NT2/D1 (cell line): ENCODE measurements at regions not wholly inside any gene's neighbourhood (a gene's known extent, or its start where the extent isn't known, plus 50 kb on each side); places are given as distances from the start of the nearest gene placed in this dataset.
"Not testable (repeated sequence)": the region's sequence is repeated elsewhere in the genome, so short reads cannot be mapped to it uniquely, and the experiment has no call there.

Experiments used
- DNase-seq: peaks from one replicate; pipeline ENCODE4 v3.0.0-alpha.2; 2011; ENCODE audit warnings: low read depth, low spot score
- H3K27me3 ChIP-seq: 2 replicates; pipeline ENCODE4 v1.6.0; 2011; ENCODE audit warnings: mild to moderate bottlenecking; ENCODE audit not compliant: insufficient read length, insufficient read depth
- H3K36me3 ChIP-seq: 2 replicates; pipeline ENCODE4 v1.6.1; 2011; ENCODE audit warnings: mild to moderate bottlenecking, low read length, mixed read lengths; ENCODE audit not compliant: insufficient read depth, insufficient read length
- H3K4me1 ChIP-seq: 2 replicates; pipeline ENCODE4 v1.5.1; 2011; ENCODE audit not compliant: insufficient read depth, insufficient read length
- H3K4me3 ChIP-seq: 2 replicates; pipeline ENCODE4 v1.5.1; 2011; ENCODE audit warnings: low read depth; ENCODE audit not compliant: insufficient read length
- H3K9ac ChIP-seq: 2 replicates; pipeline ENCODE4 v1.6.0; 2011; ENCODE audit warnings: low read depth; ENCODE audit not compliant: insufficient read length
- H3K9me3 ChIP-seq: 2 replicates; pipeline ENCODE4 v1.5.1; 2011; ENCODE audit warnings: mild to moderate bottlenecking, low read length; ENCODE audit not compliant: insufficient read depth
- SUZ12 ChIP-seq: IDR thresholded peaks from 2 replicates; pipeline ENCODE4 v1.6.1; 2011; ENCODE audit not compliant: insufficient read length, insufficient read depth; ENCODE audit errors: extremely low read depth
- YY1 ChIP-seq: IDR thresholded peaks from 2 replicates; pipeline ENCODE4 v1.6.1; 2011; ENCODE audit not compliant: insufficient read length, insufficient read depth
- ZNF274 ChIP-seq: IDR thresholded peaks from 2 replicates; pipeline ENCODE4 v1.6.1; 2011; ENCODE audit warnings: mild to moderate bottlenecking, low read depth, low read length

DNA sequence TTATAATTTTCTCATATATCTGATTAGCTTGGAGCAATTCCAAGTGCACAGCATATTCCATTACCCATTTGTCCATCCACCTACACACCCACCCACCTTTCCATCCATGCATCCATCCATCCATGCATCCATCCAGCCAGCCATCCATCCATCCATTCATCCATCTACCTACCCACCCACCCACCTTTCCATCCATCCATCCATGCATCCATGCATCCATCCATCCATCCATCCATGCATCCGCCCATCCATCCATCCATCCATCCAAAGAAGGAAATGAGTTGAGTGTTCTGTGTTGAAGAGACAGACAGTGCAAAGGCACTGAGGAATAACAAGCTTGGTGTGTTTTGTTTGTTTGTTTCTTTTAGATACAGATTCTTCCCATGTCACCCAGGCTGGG is 78.7 kb upstream of the FAM20A start:
- H3K27me3 ChIP-seq = no peaks in the 10 kb centered on the region
- no peaks in the 10 kb centered on the region for H3K4me1 ChIP-seq
- no peaks in the 10 kb centered on the region for H3K36me3 ChIP-seq
- DNase-seq = no peak
- TF ChIP-seq SUZ12 (no peak), YY1 (no peak), ZNF274 (no peak)
- H3K9me3 ChIP-seq = no peaks in the 10 kb centered on the region
- no peak overlapping the region for H3K9ac ChIP-seq
- no peak overlapping the region for H3K4me3 ChIP-seq

DNA sequence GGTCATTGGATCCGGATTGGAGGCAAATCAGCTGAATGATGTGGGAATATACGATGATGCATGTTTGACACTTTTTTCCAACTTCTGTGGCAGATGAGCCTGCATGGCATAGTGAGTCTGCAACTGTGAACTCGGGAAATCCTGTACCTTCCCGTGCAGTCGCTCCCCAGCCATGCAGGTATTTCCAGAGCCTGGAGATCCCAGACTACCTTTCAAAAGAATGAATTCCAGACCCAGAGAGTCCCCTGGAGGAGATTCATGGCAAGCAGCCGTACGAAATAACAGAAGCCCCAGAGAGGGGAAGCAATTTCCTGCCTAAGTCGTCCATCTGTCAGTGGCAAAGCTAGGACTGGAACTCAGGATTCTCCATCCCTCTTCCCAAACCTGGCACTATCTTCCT is 75.7 kb upstream of the FAM20A start:
- H3K27me3 ChIP-seq = no peaks in the 10 kb centered on the region
- no peak for DNase-seq

GRCh38 chr17:68675723-68676122 is 74.6 kb upstream of the FAM20A start:
- no peak for TF ChIP-seq SUZ12
- H3K27me3 ChIP-seq = no peaks in the 10 kb centered on the region

More for the DNA sequence above, 75.7 kb upstream of the FAM20A start:
- H3K9me3 ChIP-seq = no peaks in the 10 kb centered on the region
- TF ChIP-seq YY1 (no peak), SUZ12 (no peak), ZNF274 (no peak)
- H3K4me3 ChIP-seq = no peak overlapping the region
- no peaks in the 10 kb centered on the region for H3K36me3 ChIP-seq
- H3K4me1 ChIP-seq = no peaks in the 10 kb centered on the region
- H3K9ac ChIP-seq = no peak overlapping the region

DNA sequence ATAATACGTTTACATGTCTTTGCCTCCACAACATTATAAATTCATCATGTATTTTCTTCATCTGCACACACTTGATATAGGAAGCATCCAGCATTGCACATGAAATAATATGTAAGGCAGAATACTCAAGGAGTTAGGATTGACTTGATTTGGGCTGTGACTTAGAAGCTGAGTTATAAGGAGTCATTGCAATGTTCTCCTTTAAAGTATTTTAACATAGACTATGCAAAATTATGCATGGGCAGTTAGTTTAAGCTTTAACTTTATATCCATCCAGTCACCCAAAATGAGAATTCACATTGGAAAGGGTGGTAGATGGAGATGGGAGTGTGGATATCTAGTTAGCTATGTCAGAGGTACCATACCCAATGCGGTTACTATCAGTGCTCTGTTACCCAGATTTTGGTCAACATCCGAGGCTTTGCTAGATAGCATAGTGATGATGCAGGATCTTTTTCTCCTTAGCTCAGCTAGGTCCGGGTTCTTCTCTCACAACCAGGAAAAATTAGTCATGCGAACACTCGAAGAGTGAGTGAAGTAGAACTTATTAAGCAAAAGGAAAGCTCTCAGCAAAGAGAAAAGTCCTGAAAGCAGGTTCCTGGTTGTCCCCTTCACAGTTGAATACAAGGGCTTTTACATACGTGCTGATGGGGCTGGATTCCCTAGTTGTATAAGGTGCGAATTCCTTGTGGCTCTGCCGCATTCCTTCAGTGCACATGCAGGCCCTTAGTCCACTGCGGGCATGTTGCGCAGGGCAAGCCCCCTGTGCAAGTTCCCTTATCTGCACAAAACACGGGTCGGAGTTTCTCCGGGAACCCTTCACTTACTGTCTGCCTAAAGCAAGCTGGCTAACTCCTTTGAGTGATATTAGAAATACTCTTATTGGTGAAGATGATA is 73.1 kb upstream of the FAM20A start:
- DNase-seq = no peak
- Histone ChIP-seq H3K9me3 (no peaks in the 10 kb centered on the region), H3K27me3 (no peaks in the 10 kb centered on the region), H3K9ac (no peak overlapping the region), H3K4me1 (no peaks in the 10 kb centered on the region), H3K36me3 (no peaks in the 10 kb centered on the region), H3K4me3 (no peak overlapping the region)
- TF ChIP-seq SUZ12 = no peak
- TF ChIP-seq YY1 = no peak
- TF ChIP-seq ZNF274 = no peak

More at GRCh38 chr17:68675723-68676122, 74.6 kb upstream of the FAM20A start:
- H3K36me3 ChIP-seq = no peaks in the 10 kb centered on the region
- no peaks in the 10 kb centered on the region for H3K4me1 ChIP-seq
- DNase-seq = no peak
- no peak overlapping the region for H3K4me3 ChIP-seq
- H3K9me3 ChIP-seq = no peaks in the 10 kb centered on the region
- no peak overlapping the region for H3K9ac ChIP-seq

DNA sequence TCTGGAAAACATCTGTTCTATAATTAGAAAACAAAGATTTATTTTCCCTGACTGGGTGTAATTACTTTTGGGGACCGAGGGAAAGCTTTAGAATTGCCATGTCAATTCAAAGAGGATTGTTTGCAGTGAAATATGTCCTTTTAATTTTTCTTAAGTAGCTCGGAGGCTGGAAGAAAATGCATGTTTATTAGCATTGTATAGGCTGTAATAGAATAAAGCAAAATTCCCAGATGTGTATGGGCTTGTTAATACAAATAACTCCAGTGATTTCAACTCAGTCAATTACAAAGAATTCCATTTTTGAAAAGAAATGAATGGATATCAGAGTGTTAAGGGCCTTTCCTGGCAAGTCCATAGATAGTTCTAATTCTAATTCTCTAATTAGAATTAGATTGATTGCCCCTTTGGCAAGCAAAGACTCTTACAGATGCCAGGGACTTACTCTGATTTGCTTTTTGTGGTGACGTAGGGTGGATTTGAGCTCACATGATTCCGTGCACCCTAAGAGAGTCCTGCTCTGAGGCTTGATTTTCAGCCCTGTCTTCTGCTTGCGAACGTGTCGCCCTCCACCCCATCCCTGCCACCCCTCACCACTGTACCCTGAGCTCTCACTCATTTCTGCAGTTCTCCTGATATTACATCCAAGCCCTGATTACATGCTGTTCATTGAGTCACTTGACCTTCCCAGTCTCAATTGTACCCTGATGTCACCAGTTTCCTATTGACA is 70.0 kb upstream of the FAM20A start:
- Histone ChIP-seq H3K9me3 (no peaks in the 10 kb centered on the region), H3K9ac (no peak overlapping the region), H3K4me3 (no peak overlapping the region), H3K27me3 (no peaks in the 10 kb centered on the region), H3K36me3 (no peaks in the 10 kb centered on the region), H3K4me1 (no peaks in the 10 kb centered on the region)
- no peak for DNase-seq
- TF ChIP-seq ZNF274 (no peak), SUZ12 (no peak), YY1 (no peak)

GRCh38 chr17:68666438-68666837 is 65.3 kb upstream of the FAM20A start:
- H3K4me1 ChIP-seq, H3K27me3 ChIP-seq, H3K9me3 ChIP-seq, H3K36me3 ChIP-seq, H3K9ac ChIP-seq, DNase-seq, H3K4me3 ChIP-seq: not testable (repeated sequence)

GRCh38 chr17:68665373-68665772 is 64.2 kb upstream of the FAM20A start:
- H3K9me3 ChIP-seq = no peaks in the 10 kb centered on the region
- no peaks in the 10 kb centered on the region for H3K27me3 ChIP-seq
- peaks cover 2% of the 10 kb centered on the region for H3K4me1 ChIP-seq
- TF ChIP-seq YY1 = no peak
- TF ChIP-seq SUZ12 = no peak
- TF ChIP-seq ZNF274 = no peak
- DNase-seq = no peak
- no peaks in the 10 kb centered on the region for H3K36me3 ChIP-seq
- H3K4me3 ChIP-seq = no peak overlapping the region
- H3K9ac ChIP-seq = no peak overlapping the region
